Duodenal mucosa (tissue), 2 donors: ENCODE measurements at regions not wholly inside any gene's neighbourhood (a gene's known extent, or its start where the extent isn't known, plus 50 kb on each side); places are given as distances from the start of the nearest gene placed in this dataset.

Experiments used
- H3K27ac ChIP-seq: one replicate; pipeline ENCODE4 v1.7.0; 2013; ENCODE audit warnings: low read depth, low read length
- H3K27me3 ChIP-seq, 2 donors: one replicate each; pipeline ENCODE4 v1.7.0; 2013; ENCODE audit warnings: low read length in 2 of 2, control low read depth in 1 of 2; ENCODE audit not compliant: insufficient read depth in 2 of 2, control insufficient read depth in 1 of 2
- H3K36me3 ChIP-seq, 2 donors: one replicate each; pipeline ENCODE4 v1.7.0; 2013; ENCODE audit warnings: low read length in 2 of 2, control low read depth in 1 of 2; ENCODE audit not compliant: insufficient read depth in 2 of 2, control insufficient read depth in 1 of 2
- H3K4me1 ChIP-seq, 2 donors: one replicate each; pipeline ENCODE4 v1.7.0; 2013; ENCODE audit warnings: low read length in 2 of 2, control low read depth in 1 of 2; ENCODE audit not compliant: insufficient read depth in 2 of 2, control insufficient read depth in 1 of 2
- H3K4me3 ChIP-seq, 2 donors: one replicate each; pipeline ENCODE4 v1.7.0; 2013; ENCODE audit warnings: low read length in 2 of 2, low read depth in 1 of 2
- H3K9ac ChIP-seq, 2 donors: one replicate each; pipeline ENCODE4 v1.7.0; 2013; ENCODE audit warnings: low read length in 2 of 2, low read depth in 1 of 2
- H3K9me3 ChIP-seq, 2 donors: one replicate each; pipeline ENCODE4 v1.7.0; 2013; ENCODE audit warnings: low read length in 2 of 2, control low read depth in 1 of 2; ENCODE audit not compliant: control insufficient read depth in 1 of 2

- peaks cover 0 to 9% of the 10 kb centered on the region in 2 donors for H3K9me3 ChIP-seq
- H3K36me3 ChIP-seq, result no peaks in the 10 kb centered on the region
- no peak overlapping the region for H3K9ac ChIP-seq
- no peak overlapping the region for H3K27ac ChIP-seq
- no peaks in the 10 kb centered on the region for H3K27me3 ChIP-seq
- no peaks in the 10 kb centered on the region for H3K4me1 ChIP-seq
- H3K4me3 ChIP-seq, result no peak overlapping the region
Measured at GRCh38 chr14:87652278-87652677, 340.7 kb downstream of the GALC start.

DNA sequence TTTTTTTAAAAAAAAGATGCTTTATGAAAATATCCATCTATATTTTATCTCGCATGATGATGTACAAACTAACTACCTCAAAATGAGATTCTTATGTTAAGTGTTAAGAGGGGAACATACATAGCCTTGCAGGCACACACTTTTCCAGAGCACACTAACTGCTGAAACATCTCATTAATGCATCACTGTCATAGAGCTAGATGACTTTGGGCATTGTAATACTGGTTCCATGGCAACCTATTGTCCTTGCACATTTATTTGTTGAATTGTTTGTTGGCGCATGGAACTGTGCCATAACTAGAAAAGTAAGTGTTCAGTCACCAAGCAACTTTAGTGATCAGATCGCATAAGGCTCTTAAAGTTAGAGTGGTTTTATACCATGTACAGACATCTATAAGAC lies 348.3 kb downstream of the GALC start:
- Histone ChIP-seq H3K27me3 (no peaks in the 10 kb centered on the region), H3K27ac (no peak overlapping the region), H3K9ac (no peak overlapping the region), H3K4me1 (no peaks in the 10 kb centered on the region), H3K9me3 (peaks cover 0 to 6% of the 10 kb centered on the region in 2 donors), H3K4me3 (no peak overlapping the region), H3K36me3 (no peaks in the 10 kb centered on the region)

DNA sequence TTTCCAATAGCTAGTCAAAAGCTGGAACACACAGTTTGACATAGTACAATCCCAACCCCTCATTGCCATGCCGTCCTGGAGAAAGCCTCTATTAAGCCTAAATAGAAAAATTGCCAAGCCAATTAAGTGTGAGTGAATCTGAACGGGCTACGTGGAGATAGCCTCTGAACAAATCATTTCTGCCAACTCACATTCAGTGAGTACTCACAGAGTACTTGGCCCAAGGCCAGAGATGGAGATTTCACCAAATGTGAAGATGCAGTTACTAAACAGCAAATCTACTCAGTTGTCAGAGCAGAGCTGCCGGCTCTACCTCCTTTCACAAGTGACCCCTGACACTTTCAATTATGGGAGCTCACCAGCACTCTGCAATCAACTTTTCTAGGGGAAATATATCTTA lies 350.0 kb downstream of the GALC start:
- no peak overlapping the region for H3K27ac ChIP-seq

DNA sequence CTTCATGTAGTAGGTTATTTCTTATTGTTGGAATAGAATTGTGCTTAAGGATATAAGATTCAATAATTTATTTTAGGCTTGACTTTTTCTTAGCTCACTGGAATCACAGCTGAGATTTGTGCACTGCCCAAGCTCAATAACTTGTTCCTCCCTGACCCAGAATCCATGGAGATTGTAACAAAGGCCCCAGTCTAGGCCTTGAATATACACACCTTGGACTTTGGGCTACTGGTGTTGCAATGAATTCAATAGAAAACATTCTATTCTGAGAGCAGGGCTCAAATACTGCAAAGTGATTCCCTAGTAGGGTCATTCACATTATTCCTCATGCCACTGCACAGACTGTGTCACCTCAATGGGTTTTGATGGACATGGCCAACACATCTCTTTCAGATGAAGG lies 352.4 kb downstream of the GALC start:
- H3K27ac ChIP-seq, result no peak overlapping the region
- H3K9ac ChIP-seq, result no peak overlapping the region
- no peaks in the 10 kb centered on the region for H3K36me3 ChIP-seq
- no peaks in the 10 kb centered on the region for H3K4me1 ChIP-seq
- H3K4me3 ChIP-seq, result no peak overlapping the region
- peaks cover 0 to 2% of the 10 kb centered on the region in 2 donors for H3K9me3 ChIP-seq
- H3K27me3 ChIP-seq, result no peaks in the 10 kb centered on the region

More for the DNA sequence above, 350.0 kb downstream of the GALC start:
- Histone ChIP-seq H3K36me3 (no peaks in the 10 kb centered on the region), H3K4me3 (no peak overlapping the region), H3K9ac (no peak overlapping the region), H3K4me1 (no peaks in the 10 kb centered on the region), H3K9me3 (peaks cover 0 to 2% of the 10 kb centered on the region in 2 donors), H3K27me3 (no peaks in the 10 kb centered on the region)

DNA sequence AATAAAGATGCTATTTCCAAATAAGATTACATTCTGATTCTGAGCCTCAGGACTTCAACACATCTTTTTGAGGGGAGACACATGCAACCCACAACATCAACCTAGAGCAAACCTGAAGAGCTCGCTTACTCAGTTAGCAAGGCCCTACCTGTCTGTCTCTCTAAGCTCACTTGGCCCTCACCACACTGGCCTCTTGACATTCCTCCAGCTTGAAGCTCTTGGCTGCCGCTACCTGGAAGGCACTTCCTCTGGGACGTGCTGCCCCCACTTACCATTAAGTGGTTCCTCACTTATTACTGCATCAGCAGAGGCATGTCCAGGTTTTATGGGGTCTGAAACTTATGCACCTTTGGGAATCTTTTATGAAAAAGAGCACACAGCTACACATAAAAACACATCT lies 354.8 kb downstream of the GALC start:
- H3K4me1 ChIP-seq, result no peaks in the 10 kb centered on the region
- H3K27ac ChIP-seq, result no peak overlapping the region
- no peak overlapping the region for H3K4me3 ChIP-seq
- no peaks in the 10 kb centered on the region for H3K9me3 ChIP-seq
- H3K27me3 ChIP-seq, result no peaks in the 10 kb centered on the region
- H3K9ac ChIP-seq, result no peak overlapping the region
- no peaks in the 10 kb centered on the region for H3K36me3 ChIP-seq

DNA sequence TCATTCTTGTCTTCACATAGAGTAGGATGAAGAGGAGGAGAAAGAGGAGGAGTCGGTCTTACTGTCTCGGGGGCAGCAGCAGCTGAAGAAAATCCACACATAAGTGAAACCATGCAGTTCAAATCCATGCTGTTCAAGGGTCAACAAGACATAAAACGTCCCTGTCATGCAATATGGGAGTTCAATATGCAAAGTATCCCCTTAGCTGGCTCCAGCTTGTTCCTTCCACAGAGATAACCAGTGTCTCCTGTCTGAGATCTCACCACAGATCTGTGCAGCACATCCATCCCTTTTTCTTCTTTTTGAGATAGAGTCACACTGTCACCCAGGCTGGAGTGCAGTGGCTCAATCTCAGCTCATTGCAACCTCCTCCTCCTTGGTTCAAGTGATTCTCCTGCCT lies 357.5 kb downstream of the GALC start:
- Histone ChIP-seq H3K4me3 (no peak overlapping the region), H3K4me1 (no peaks in the 10 kb centered on the region), H3K27ac (no peak overlapping the region), H3K27me3 (no peaks in the 10 kb centered on the region), H3K9me3 (no peaks in the 10 kb centered on the region), H3K36me3 (no peaks in the 10 kb centered on the region), H3K9ac (no peak overlapping the region)

GRCh38 chr14:87632796-87633195 lies 360.2 kb downstream of the GALC start:
- Histone ChIP-seq H3K9me3 (no peaks in the 10 kb centered on the region), H3K4me3 (no peak overlapping the region), H3K36me3 (no peaks in the 10 kb centered on the region)

DNA sequence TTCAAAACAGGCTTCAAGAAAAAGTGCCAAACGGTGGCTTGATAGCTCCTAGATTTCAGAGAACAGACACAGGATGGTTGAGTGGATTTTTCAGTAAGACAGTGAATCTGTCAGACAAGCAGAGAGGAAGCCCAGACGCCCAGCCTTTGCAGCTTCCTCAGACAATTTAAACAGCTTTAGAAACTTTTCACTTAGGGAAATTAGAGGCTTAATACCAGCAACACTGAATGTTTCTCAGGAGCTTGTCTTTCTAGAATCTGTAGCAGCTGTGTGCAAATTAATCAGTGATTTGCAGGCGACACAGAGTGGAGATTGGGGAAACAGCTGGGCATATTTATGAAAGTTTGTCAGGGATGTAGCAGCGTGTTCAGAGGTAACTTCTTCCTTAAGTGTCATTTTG lies 362.1 kb downstream of the GALC start:
- H3K4me1 ChIP-seq, result no peaks in the 10 kb centered on the region
- H3K9ac ChIP-seq, result no peak overlapping the region
- no peaks in the 10 kb centered on the region for H3K9me3 ChIP-seq
- H3K36me3 ChIP-seq, result no peaks in the 10 kb centered on the region
- H3K4me3 ChIP-seq, result no peak overlapping the region
- no peak overlapping the region for H3K27ac ChIP-seq
- no peaks in the 10 kb centered on the region for H3K27me3 ChIP-seq

More at GRCh38 chr14:87632796-87633195, 360.2 kb downstream of the GALC start:
- Histone ChIP-seq H3K27me3 (no peaks in the 10 kb centered on the region), H3K9ac (no peak overlapping the region), H3K4me1 (no peaks in the 10 kb centered on the region), H3K27ac (no peak overlapping the region)

- Histone ChIP-seq H3K27ac (no peak overlapping the region), H3K27me3 (no peaks in the 10 kb centered on the region), H3K9ac (no peak overlapping the region)
Measured at GRCh38 chr14:87629788-87630187, 363.2 kb downstream of the GALC start.

DNA sequence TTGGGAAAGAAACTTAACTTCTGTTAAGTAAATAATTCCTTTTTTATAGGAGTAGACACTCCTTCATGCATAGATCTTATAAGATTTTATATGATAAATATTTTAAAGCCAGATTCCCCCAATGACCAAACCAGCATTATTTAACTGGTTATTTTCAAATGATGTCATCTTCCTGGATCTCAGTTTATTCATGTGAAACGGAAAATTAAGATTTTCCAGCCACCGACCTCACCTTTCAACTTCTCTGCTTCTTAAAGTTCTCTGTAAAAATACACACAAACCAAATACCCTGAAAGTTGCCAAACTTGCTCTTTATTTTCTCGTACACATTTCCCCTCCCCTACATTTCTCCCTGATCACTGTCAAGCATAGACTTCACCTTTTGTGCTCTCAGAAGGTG lies 364.2 kb downstream of the GALC start:
- Histone ChIP-seq H3K9ac (no peak overlapping the region), H3K36me3 (no peaks in the 10 kb centered on the region), H3K4me1 (no peaks in the 10 kb centered on the region), H3K27ac (no peak overlapping the region), H3K4me3 (no peak overlapping the region), H3K27me3 (no peaks in the 10 kb centered on the region), H3K9me3 (no peaks in the 10 kb centered on the region)

More at GRCh38 chr14:87629788-87630187, 363.2 kb downstream of the GALC start:
- H3K4me3 ChIP-seq, result no peak overlapping the region
- H3K9me3 ChIP-seq, result no peaks in the 10 kb centered on the region
- H3K36me3 ChIP-seq, result no peaks in the 10 kb centered on the region
- no peaks in the 10 kb centered on the region for H3K4me1 ChIP-seq

GRCh38 chr14:87628129-87628528 lies 364.9 kb downstream of the GALC start:
- peaks cover 2% of the 10 kb centered on the region in 2 donors for H3K9me3 ChIP-seq
- H3K27ac ChIP-seq, result no peak overlapping the region
- H3K9ac ChIP-seq, result no peak overlapping the region
- no peaks in the 10 kb centered on the region for H3K27me3 ChIP-seq
- no peak overlapping the region for H3K4me3 ChIP-seq
- no peaks in the 10 kb centered on the region for H3K36me3 ChIP-seq
- no peaks in the 10 kb centered on the region for H3K4me1 ChIP-seq
